ENCODE measurements at regions not wholly inside any gene's neighbourhood (a gene's known extent, or its start where the extent isn't known, plus 50 kb on each side); places are given as distances from the start of the nearest gene placed in this dataset.

DNA sequence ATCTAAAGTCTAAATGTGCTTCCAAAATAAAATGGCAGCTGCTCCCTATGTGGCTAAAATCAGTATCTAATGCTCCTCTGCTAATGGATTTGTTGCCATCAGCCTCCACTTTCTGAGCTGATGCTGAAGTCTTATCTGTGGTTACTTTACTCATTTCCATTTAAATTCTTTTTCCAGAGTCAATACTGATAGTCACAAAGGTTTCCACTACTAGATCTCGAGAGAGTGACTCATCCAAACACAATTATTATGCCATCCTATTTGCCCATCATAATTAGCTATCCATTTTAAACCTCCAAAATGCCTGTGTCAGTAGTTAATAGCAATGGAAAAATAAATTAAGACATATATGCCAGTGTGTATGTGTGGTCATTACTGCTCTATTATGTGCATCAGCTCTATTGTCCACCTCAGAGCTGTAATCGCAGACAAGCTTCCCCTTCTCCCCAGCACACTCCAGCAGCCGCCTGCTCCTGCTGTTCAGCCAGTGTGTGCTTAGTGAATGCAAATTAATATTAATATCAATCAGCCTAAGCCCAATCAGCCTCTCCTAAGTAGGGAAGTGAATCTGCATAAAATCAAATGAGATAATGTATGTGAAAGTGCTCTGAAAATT, 199.8 kb upstream of the ZIC3 start:
- DNase-seq = no peak

DNA sequence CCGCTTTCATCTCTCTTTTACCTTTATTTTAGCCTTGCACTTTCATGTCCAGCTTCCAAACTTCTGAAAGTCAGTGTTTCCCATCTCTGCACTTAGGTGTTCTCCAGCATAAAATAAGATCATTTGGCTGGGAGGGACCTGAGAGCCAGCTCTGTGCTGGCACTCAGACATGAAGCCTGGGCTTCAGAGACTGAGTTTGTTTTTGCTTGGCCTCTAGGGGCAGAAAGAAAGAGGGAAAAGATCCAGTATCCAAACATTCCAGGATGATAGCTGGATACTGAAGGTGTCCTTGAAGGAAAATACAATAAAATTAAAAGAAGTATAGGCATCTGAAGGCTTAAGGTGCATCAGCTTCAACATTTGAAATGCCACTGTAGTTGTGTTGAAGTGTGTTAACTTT, 202.4 kb upstream of the ZIC3 start:
- no peak for DNase-seq

DNA sequence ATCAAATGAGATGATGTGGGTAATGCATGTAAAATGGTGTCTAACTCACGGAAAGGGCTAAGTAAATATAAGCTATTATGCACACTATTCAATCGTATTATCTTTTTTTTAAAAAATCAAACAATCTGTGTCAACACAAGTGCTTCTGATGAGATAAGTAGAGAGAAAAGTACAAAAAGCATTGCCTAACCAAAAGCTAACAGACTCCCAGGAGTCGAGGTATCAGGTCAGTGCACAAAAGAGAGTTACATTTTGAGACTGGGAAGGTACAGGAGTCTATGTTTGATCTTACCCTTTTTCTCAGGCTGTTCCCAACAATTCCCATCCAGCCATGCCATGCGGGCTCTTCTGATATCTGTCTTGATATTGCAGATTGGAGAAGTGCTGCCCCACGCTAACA, 203.3 kb upstream of the ZIC3 start:
- DNase-seq = no peak

DNA sequence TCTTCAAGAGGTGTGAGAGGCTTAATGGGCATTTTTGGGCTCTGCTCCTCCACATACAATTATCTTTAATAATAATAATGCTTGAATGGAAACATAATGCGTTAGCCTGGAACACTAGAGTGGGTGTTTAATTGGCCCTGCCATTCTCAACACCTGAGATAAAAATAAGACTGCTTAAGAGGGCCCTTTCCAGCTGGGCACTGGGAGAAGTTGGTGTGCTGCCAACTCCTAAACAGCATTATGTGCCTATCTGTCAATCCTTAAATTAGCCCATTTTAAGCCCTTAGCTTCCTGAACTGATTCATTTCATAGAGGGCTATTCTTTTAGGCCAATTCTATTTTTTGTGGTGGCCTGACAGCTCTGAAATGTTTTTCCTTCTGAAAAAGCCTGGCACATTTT, 211.1 kb upstream of the ZIC3 start:
- DNase-seq = no peak

DNA sequence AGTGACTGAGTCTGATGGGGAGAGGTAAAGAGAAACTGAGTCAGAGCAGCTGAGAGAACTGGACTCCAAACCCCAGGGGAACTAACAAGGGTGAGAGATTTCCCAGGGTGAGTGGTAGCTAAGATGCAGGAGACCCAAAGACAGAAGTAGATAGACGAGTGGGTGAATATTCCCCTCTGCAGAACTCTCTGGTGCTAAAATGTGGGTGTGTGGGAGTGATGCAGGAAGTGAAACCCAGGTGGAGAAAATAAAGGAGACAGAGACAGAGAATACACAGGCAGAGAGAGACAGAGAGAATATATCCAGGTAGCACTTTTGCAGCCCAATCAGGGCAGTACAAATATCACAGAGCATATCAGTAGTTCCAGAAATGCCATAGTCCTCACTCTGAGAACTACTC, 212.5 kb upstream of the ZIC3 start:
- no peak for DNase-seq

DNA sequence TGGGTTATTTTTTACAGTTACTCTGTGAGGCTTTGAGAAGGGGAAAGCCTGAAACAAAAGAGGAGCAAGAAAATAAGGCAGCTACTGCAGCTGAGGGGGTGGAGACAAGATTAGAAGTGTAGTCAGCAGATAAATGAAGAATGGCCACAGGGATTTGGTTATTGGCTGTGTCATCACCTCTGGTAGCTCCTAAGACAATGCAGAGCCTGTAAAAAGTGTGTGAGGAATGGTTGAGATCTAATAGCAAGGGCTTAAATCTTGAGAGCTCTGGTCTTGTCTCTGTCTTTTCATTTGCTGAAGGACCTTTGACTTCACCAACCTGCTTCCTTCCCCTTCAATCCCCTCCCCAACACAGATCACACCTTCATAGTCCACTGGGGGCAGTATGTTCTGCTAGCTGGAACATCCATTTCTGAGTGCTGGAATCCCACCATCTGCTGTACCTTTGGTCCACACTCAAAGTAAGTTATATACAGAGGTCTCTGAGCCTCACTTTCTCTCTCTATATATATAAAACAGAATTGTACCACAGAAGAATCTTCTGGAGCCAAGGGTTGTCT, 213.7 kb upstream of the ZIC3 start:
- no peak for DNase-seq

DNA sequence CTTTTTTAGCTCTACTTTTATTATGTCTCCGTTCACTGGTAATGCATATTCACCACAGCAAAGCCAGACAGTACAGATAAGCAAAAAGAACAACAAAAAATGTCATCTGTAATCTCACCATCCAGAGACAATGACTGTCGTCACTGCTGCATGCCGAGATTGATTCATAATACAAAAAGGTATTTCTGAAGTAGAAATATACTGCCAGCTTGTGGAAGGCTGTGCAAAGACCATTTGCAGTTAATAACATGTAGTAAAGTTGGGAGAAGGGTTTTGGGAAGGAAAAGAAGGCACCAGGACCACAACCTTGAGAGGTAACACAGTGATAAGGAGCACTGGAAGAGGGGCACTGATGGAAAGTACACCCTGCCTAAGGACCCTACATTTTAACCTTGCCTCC, 223.0 kb upstream of the ZIC3 start:
- no peak for DNase-seq

DNA sequence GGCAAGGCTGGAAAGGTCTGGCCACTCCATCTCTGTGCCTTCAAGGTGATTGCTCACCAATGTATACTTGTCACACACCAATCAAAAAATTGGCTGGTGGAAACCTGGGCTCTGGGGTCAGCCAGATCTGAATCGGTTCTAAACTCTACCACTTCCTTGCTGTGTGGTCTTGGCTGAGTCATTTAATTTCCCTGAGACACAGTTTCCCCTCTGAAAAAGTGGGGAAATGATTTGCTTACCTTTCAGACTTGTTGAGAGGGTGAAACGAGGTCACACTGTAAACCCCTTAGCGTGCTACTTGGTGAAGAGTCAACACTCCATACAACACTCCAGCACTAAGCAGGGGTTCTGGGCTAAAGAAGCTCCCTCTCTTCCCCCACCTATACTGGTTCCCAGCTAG, 252.3 kb upstream of the ZIC3 start:
- no peak for DNase-seq

DNA sequence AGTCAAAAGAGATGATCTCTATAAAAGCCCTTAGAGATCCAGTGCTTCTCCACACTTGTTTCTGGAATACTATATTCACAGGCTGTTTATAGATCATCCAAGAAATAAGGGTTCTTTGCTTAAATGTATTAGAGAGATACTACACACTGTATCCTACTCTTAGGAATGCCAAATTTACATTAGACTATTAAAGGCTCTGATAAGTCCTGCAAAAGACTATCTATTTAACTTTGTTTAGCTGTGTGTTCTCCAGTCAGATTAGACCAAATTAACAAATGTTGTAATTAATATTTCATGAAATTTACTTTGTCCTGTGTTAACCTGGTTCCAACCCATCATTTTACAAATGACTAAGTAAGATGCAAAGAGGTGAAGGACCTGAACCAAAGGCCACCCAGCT, 260.5 kb upstream of the ZIC3 start:
- DNase-seq = no peak

DNA sequence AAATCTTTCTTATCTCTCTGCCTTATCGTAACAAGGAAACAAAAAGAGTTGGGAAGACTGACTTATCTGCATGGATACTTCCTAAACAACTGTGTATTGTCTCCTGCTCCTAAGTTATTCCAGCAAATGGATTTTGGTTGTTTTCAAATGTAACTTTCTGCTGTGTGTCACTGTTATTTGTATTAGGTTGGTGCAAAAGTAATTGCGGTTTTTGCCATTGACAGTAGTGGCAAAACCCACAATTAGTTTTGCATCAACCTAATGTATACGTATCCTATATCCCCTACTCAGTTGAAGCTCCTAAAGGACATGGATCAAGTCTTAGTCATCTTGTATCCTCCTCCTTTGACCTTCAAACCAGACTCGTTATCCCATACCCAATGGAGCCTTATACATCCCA, 263.4 kb upstream of the GPR101 start:
- DNase-seq = no peak

DNA sequence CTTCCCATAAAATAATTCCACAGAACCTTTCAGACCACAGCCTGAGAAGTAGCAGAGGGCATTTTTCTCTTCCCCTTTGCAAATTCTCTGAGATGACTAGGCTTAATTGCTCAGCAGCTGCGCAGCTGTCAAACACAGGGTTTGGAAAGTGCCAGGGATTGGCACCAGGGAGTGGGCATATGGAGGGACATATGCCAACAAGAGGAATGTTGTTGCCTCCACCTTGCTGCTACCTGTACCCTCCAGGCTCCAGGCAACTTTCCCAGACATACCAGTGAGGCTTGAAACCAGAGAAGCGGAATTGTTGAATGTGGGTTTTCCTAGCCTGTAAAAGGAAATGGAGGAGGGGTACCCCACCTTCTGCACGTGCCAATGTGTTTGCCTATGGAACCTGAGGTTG, 256.2 kb upstream of the GPR101 start:
- no peak for DNase-seq

DNA sequence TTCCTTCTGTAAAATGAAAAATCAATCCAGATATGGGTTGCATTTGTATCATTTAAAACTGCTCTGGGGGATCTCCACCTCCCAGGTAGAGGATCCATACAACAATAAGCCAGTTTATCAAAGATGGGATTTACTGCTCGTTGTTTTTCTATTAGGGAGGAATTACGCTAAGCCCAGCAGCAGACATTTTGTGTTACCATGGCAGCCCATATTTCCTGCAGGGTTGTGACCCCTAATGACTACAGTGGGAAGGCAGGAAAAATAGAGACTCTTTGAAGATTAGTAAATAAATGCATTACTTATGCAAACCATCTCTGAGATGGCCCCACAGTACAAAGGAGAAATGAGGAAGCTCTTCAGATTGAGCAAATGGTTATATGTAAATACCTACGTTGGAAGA, 253.4 kb upstream of the GPR101 start:
- no peak for DNase-seq

DNA sequence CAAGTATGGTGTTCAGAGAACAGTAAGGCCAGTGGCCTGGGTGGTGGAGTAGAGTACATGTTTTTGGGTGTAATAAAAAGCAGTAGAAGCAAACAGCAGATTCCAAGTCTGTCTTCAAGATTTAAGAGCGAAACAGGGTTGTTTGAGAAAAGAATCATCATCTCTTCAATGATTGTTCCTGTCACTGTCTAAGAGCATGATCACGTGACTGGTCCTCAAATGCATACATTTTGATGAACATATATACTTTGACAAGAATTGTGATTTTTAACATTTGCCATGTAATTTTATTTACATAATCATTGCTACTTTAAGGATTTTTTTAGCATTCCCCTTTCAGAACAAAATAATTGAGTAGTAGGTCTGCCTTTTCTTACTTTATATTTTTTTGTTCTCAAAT, 252.6 kb upstream of the GPR101 start:
- DNase-seq = no peak

DNA sequence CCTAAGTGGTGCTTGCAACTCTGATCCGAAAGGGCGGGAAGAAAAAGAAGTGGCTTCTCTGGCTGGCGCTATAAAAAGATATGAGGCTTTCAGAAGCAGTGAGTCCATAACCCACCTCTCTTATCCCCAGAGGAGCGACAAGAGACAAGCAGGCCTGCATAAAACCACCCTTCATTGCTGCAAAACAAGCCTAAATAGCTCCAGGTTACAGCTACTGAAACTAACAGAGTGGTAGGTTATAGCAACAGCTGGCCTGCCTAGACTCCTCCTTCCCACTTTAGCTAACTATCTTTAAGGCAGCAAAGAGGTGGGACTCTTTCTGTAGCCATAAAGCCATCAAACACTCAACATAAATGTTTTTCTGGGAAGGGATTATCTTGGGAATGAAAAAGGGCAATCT, 245.0 kb upstream of the GPR101 start:
- DNase-seq = no peak

DNA sequence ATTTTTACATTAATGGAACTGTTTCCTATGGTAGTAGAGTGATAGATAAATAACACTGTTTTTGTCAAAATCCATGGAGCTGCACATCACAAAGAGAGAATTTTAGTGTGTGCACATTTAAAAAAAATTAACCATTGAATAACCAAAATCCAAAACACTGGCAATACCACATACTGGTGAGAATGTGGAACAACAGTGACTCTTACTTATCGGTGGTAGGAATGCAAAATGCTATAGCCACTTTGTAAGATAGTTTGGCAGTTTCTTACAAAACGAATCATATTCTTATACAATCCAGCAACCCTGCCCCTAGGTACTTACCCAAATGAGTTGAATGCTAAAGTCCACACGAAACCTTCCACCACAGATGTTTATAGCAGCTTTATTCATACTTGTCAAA, 229.6 kb upstream of the GPR101 start:
- DNase-seq = no peak

DNA sequence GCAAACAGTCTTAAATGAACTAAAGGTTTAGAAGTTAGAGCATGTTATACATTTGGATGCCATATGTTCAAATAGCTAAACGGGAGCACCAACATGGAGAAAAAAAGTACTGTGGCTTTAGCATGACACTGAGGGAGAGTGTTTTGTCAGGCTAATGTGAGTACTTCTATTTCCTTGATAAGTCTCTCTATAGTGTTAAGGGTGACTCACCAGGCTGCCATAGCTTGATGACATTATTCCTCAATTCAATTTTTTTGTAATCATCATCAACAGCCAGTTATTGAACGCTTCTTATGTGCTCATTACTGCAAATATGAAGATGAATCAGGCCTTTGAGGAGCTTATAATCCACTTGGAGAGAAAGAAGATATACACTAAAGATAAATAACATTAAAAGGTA, 211.4 kb upstream of the GPR101 start:
- DNase-seq = no peak

DNA sequence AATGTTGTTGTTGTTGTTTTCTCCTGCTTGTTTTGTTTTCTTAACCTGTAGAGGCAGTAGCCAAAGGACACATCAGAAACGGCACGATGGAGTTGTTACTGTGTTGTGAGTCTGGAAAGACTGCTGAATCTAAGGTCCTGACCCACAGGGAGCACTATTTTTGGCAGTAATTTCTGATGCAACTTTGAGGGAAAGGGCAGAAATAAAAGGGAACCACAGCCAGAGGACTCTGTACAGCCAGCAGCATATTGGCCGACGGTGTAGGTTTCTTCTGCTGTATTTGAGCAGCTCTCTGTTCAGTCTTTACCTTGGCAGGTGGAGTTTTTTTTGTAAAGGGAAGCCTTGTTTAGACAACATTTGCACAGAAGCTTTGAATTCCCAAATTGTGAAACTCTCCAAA, 203.0 kb upstream of the GPR101 start:
- DNase-seq = no peak

DNA sequence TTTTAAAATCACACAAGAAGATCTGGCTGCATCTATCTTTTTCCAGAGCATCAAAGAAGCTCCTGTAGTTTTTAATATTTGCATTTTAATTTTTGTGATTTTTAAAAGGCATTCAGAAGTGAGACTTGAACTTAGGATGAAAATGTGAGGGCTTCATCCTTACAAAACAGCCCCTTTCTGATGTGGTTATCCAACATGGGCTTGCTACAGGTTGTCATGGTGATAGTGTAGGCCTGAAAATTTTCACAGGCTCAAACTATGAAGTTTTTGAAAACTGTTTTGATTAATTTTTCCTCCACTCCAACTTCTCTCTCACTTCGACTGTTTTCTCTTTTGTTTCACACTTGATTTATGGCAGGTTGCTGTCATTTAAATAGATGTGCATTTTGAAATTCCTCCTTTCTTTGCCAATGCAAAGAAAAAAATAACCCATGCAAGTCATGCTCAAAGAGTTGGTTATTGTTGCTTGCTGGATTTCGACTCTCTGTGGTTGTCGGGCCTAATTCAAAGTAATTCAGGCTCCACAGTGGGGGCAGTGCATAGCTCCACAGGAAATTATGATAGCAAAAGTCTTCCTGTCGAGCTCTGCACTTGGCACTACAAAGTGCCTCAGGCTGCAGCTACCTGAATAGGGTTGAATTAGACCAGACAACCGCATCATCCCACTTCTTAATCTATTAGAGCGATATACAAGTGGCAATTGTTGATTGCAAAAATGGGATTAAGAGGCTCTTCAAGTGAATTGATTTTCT, 201.0 kb upstream of the GPR101 start:
- no peak for DNase-seq

DNA sequence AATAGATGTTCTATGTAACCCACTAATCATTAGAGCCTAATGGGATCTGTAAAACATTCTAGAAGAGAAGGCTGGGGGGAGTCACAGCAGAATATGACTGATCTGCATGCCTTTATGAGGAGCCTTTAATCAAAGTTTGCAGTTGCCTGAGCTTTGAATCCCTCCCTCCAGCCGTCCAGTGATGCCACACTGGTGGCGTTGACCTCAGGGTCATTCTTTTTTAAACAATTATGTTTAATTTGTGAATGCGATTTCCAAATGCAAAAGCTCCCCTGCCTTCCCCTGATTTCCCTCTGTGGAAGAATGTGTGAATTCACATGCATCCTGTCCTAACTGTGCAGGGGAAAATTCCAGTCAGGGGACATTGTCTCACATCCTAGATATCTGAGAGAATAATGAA, 199.7 kb upstream of the GPR101 start:
- no peak for DNase-seq

DNA sequence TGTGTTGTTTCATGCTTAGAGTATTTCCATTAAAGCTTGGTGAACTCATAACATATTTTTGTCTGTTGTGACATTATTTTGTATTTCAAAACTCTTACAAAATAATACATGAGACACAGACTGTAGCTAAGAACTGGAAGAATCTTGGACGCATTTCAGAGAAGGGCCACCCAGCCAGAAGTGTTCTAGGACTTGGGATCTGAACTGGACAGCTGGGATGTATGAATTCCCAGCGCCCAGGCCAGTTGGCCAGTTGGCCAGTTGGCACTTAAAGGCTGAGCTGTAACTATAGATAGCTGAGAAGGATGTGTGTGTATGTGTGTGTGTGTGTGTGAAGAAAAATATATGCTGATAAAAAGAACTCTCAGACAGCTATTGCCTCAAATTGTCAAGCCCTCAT, 193.4 kb upstream of the GPR101 start:
- no peak for DNase-seq

DNA sequence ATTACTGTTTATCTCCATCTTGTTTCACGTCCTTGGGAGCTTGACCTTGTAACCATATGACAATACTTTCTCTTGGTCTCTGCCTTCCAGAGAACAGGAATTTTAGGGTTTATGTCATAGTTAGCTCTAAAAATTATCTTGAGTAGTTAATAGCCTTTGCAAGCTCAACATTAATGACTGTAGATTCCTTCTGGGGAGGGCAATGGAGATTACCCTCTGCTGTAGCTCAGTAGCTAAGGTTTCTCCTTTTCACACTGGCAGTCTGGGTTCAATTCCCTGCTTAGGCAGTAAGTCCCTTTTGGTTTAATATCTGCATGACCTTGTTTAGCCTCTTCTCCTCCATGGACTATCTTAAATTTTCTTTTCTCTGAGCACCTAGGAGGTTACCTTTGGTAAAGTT, 181.7 kb upstream of the GPR101 start:
- DNase-seq = no peak

DNA sequence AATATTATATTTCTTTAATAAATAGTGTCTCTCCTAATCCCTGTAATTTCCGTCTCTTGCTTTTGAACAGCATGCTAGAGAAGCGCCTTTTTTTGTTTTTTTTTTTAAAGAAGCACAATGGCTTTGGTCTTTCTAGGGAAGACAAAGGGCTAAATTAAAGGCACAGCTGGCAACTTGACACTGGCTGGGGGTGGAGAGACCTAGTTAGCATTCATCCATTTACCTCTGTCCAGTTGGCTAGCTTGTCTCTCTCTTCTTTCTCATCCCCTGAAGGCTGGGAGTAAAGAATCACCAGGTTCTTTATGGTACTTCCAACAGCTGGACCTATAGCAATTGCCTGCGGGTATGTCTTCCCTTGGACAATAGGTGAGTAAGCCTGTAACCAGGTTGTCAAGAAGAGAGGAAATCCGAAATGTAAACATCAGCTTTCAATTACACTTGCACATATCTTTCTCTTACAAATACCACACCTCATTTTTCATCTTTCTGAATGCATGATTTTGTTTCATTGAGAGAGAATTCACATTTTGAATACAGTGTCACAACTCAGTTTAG, 178.4 kb upstream of the GPR101 start:
- no peak for DNase-seq

DNA sequence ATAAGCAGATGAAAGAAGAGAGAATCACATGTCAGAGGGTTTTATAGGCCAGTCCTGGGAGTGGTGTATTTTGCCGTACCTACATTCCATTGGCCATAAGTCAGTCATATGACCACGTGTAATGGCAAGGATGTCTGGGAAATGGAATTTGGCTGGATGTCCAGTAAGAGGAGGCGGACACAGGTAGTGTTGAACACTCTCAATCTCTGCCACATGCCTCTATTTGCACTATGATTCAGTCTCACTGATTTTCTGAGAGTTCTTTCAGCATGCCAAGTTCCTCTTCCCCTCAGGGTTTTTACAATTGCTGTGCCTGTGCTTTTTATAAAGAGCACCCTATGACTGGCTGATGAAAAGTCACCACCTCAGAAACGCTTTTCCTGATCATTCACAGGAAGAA, 164.2 kb upstream of the GPR101 start:
- DNase-seq = no peak

DNA sequence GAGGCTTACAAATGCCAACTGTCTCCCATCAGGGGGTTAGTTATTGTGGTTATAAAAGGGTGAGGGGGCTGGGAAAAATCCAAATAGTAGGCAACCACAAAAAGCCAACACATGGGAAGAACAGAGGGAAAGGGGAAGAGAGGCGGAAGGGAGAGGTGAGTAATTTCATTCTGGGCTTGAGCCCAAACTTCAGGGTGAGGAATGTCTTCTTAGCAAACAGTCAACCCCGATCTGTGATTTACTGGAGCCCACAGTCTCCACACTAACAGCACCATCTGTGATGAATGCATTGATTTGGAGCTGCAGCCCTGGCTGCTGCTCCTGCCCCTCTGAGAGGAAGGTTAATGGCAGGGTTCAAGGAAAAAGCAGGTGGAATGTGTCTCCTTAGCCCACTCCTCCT, 162.2 kb upstream of the GPR101 start:
- no peak for DNase-seq

DNA sequence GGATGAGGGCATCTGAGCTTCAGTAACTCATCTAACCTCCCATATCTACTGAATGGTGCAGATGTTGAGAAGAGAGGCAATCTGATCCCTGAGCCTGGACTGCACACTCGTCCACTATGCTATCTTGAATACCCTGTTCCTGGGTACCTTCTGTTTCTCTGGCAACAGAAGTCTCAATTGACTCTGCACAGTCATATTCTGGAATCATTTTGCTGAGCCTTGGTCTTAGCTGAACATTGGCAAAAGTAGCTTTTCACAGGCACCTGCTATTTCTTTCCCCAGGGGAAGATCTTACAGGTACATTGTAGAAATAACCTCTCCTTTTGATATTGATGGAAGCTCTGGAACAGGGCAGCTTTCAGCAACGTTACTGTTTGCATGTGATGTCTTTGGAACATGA, 161.5 kb upstream of the GPR101 start:
- no peak for DNase-seq
